Lower lobe of right lung (tissue), 2 donors: ENCODE measurements at regions not wholly inside any gene's neighbourhood (a gene's known extent, or its start where the extent isn't known, plus 50 kb on each side); places are given as distances from the start of the nearest gene placed in this dataset.

Source experiments
- ATAC-seq, 2 donors: fragments of 200-7000 bp; cut with Tn5 transposase; one replicate each; pipeline ENCODE4 v1.9.1; 2020 to 2022; ENCODE audit warnings: mild to moderate bottlenecking in 2 of 2, moderate library complexity in 2 of 2
- DNase-seq: peaks from one replicate; pipeline ENCODE4 v3.0.0-alpha.2; 2020
- H3K27ac ChIP-seq: fragments of 200-600 bp; one replicate; pipeline ENCODE4 v1.8.0; 2022
- H3K27me3 ChIP-seq: fragments of 200-600 bp; one replicate; pipeline ENCODE4 v1.8.0; 2022; ENCODE audit warnings: low read depth
- H3K36me3 ChIP-seq: fragments of 200-600 bp; one replicate; pipeline ENCODE4 v1.8.0; 2022; ENCODE audit warnings: mild to moderate bottlenecking
- H3K4me1 ChIP-seq: fragments of 200-600 bp; one replicate; pipeline ENCODE4 v1.8.0; 2022
- H3K4me3 ChIP-seq: fragments of 200-600 bp; one replicate; pipeline ENCODE4 v1.8.0; 2022; ENCODE audit warnings: mild to moderate bottlenecking
- H3K9me3 ChIP-seq: fragments of 200-600 bp; one replicate; pipeline ENCODE4 v1.8.0; 2022
- intact Hi-C: fragments of 100-400 bp; cut with DNase I; formaldehyde crosslinking; loops from one replicate; pipeline ENCODE4 v1.11.0; 2022
- TF ChIP-seq, protein P1 (sequence below): fragments of 200-600 bp; IDR thresholded peaks from one replicate; pipeline ENCODE4 v1.8.0; 2022; ENCODE audit warnings: antibody characterized with exemption, mild to moderate bottlenecking
- donor health status: DM: no; HTN: yes; CAD: no; lungs with severe emphysema.

DNA sequence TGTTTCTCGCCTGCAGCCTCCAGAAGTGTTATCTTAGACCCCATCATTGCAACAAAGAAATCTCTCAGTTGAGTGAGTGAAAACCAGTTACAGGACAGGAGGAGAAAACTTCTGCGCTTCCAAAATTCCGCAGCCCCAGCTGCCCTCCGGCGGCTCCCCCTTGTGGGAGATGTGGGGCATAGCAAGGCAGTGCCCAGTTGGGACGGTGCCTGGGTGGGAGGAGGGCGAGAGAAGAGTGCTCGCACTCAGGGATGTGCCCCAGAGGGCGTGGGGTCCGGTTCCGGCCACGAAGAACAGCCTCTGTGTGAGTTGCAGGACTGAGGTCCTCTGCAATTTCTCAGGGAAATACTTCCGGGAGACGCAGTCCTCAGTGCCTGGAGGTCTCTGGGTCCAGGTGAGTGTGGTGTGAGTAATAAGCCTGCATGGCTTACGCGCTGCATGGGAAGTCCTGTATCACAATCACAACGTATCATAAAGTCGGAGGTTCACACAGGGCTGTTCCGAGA, 87.0 kb upstream of the BLID start:
- H3K27ac ChIP-seq, result peak overlapping the region; percentile 48
- no peaks in the 10 kb centered on the region for H3K36me3 ChIP-seq
- DNase-seq, result peak; percentile 65
- peaks cover 27% of the 10 kb centered on the region for H3K4me1 ChIP-seq
- H3K27me3 ChIP-seq, result no peaks in the 10 kb centered on the region
- TF ChIP-seq, protein P1, sequence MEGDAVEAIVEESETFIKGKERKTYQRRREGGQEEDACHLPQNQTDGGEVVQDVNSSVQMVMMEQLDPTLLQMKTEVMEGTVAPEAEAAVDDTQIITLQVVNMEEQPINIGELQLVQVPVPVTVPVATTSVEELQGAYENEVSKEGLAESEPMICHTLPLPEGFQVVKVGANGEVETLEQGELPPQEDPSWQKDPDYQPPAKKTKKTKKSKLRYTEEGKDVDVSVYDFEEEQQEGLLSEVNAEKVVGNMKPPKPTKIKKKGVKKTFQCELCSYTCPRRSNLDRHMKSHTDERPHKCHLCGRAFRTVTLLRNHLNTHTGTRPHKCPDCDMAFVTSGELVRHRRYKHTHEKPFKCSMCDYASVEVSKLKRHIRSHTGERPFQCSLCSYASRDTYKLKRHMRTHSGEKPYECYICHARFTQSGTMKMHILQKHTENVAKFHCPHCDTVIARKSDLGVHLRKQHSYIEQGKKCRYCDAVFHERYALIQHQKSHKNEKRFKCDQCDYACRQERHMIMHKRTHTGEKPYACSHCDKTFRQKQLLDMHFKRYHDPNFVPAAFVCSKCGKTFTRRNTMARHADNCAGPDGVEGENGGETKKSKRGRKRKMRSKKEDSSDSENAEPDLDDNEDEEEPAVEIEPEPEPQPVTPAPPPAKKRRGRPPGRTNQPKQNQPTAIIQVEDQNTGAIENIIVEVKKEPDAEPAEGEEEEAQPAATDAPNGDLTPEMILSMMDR, result peak; percentile 96
- peak; percentile 93 to 94 for ATAC-seq
- no peaks in the 10 kb centered on the region for H3K9me3 ChIP-seq
- intact Hi-C loops, result loop anchor here (5.0 kb wide), 1 partner anchor 546 kb away; no protein-coding TSS in a partner anchor
- peak overlapping the region; percentile 41 for H3K4me3 ChIP-seq

DNA sequence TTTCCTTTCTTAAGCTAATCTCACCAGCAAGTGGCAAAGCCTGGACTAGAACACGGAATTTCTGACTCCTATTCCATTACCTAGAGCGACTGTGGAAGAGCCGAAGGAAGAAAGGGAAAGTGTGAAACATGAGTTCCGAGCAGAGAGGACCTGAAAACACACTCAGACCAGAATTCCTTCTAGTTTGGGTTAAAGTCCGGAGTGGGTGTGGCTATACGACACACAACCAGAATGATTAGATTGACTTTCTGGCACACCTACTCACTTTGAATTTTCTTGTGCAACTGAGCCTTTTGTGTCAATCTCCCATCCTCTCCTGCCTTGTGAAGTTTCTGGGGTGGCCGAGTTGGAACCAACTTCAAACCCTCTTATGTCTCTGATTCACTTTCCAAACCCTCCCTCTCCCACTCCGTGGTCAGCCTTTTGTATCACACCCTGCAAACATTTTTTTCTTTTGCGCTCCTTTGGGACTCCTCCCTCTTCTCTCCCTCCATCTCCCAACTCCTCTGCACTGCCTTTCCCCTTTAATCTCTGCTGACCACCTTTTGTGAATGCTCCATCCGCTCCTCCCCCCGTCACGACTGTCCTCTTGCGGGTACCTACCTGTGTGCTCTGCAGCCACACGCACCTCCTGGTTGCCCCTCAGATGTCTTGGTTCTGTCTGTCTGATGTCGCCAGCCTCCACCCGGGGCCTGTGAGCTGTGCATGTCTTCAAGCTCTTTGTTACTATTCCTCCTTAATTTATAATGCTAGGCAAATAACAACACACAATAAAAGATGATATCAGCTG, 86.3 kb upstream of the BLID start:
- Histone ChIP-seq H3K27me3 (no peaks in the 10 kb centered on the region), H3K4me1 (peaks cover 21% of the 10 kb centered on the region), H3K4me3 (peak overlapping the region; percentile 41), H3K36me3 (no peaks in the 10 kb centered on the region), H3K9me3 (no peaks in the 10 kb centered on the region), H3K27ac (peak overlapping the region; percentile 48)
- TF ChIP-seq, protein P1, result no peak
- intact Hi-C loops, result loop anchor here (5.0 kb wide), 1 partner anchor 545 kb away; no protein-coding TSS in a partner anchor
- DNase-seq, result no peak
- peak; percentile 47 to 57 for ATAC-seq

DNA sequence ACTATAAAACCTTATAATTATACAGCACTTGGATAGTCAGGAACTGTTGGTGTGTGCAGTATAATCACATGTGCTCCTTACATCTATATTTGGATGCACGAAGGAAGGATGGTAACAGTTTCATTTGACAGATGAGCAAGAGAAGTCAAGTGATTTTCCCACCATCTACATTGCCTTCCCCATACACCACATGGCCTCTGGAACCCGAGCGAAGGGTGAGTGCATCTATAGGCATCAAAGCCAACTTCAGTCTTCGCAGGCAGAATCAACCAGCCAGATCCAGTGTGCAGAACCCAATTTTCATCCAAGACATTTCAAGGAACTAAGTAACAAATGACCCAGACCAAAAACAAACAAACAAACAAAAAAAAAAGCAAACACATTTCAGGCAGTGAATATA, 85.1 kb upstream of the BLID start:
- Histone ChIP-seq H3K9me3 (no peaks in the 10 kb centered on the region), H3K36me3 (no peaks in the 10 kb centered on the region), H3K4me1 (peaks cover 18% of the 10 kb centered on the region), H3K27ac (no peak overlapping the region), H3K27me3 (no peaks in the 10 kb centered on the region), H3K4me3 (no peak overlapping the region)
- DNase-seq (no peak), ATAC-seq (no peak)
- TF ChIP-seq, protein P1, result no peak
- intact Hi-C loops, result loop anchor here (5.0 kb wide), 1 partner anchor 544 kb away; no protein-coding TSS in a partner anchor

DNA sequence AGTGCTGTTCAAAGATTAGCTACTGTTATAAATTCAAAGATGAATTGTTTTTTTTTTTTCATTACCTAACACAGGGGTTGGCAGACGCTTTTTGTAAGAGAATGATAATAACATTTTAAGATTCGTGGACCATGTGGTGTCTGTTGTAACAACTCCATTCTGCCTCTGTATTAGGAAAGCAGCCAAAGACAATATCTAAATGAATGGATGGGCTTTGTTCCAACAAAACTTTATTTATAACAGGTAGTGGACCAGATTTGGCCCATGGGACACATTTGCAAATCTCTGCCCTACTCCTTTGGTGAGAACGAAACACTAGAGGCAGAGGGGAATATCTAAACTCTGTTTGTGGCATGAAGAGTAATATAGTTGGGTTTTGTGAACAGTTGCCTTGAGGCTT, 83.6 kb upstream of the BLID start:
- H3K4me3 ChIP-seq, result no peak overlapping the region
- no peak for DNase-seq
- peaks cover 18% of the 10 kb centered on the region for H3K4me1 ChIP-seq
- no peaks in the 10 kb centered on the region for H3K36me3 ChIP-seq
- intact Hi-C loops, result loop anchor here (5.0 kb wide), 1 partner anchor 542 kb away; no protein-coding TSS in a partner anchor
- no peaks in the 10 kb centered on the region for H3K27me3 ChIP-seq
- no peak overlapping the region for H3K27ac ChIP-seq
- no peak for ATAC-seq
- H3K9me3 ChIP-seq, result no peaks in the 10 kb centered on the region
- TF ChIP-seq, protein P1, result no peak

DNA sequence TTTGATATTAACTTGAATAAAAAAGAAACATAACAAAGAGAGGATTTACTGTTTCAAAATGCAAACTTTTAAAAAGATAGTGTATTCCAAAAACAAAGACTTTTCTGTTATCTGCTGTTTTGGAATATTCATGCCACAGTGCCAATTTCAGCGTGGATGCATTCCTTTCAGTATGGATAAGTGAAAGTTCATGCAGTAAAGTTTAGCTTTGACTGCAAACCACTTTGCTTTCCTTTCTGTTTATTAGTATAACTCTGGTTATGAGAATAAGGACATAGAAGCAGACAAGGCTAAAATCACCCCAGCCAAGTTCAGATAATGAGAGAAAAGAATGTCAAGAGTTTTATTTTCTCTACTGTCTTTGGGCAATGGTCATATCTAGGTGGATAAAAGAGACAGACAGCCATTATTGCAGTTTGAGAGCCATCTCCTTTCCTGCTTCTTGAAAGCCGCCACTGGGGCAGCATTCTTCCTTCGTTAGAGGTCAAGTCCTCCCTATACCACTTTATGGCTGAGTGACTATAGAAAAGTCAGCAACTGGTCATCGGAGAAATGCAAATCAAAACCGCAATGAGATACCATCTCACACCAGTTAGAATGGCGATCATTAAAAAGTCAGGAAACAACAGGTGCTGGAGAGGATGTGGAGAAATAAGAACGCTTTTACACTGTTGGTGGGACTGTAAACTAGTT, 82.4 kb upstream of the BLID start:
- DNase-seq (no peak), ATAC-seq (no peak)
- H3K4me3 ChIP-seq, result no peak overlapping the region
- H3K9me3 ChIP-seq, result no peaks in the 10 kb centered on the region
- peaks cover 18% of the 10 kb centered on the region for H3K4me1 ChIP-seq
- H3K27me3 ChIP-seq, result no peaks in the 10 kb centered on the region
- intact Hi-C loops, result no loop called here
- H3K36me3 ChIP-seq, result no peaks in the 10 kb centered on the region
- TF ChIP-seq, protein P1, result no peak
- no peak overlapping the region for H3K27ac ChIP-seq
